RWPE1 (cell line): ENCODE measurements at regions not wholly inside any gene's neighbourhood (a gene's known extent, or its start where the extent isn't known, plus 50 kb on each side); places are given as distances from the start of the nearest gene placed in this dataset.

Experiments
- CTCF ChIA-PET: fragments of 350-600 bp; sonication (Branson Sonifier 250); formaldehyde crosslinking; extraction: SDS; loops from one replicate; lab custom pipeline; 2021; lab: Yijun Ruan, JAX
- POLR2A ChIA-PET: fragments of 400-600 bp; formaldehyde crosslinking; extraction: SDS; loops from one replicate; lab custom pipeline; 2020; ENCODE audit warnings: antibody characterized with exemption; ENCODE audit not compliant: low non-redundant PET; lab: Yijun Ruan, JAX
- DNase-seq: peaks from one replicate; pipeline ENCODE4 v3.0.0; 2012; ENCODE audit warnings: low spot score
- H3K27ac ChIP-seq: fragments of 450-650 bp; 2 replicates; pipeline ENCODE4 v1.5.1; 2017
- TF ChIP-seq, protein P1 (sequence below): fragments of 450-650 bp; conservative IDR thresholded peaks from 2 replicates; pipeline ENCODE4 v1.5.1; 2017; ENCODE audit warnings: low read depth, mild to moderate bottlenecking

DNA sequence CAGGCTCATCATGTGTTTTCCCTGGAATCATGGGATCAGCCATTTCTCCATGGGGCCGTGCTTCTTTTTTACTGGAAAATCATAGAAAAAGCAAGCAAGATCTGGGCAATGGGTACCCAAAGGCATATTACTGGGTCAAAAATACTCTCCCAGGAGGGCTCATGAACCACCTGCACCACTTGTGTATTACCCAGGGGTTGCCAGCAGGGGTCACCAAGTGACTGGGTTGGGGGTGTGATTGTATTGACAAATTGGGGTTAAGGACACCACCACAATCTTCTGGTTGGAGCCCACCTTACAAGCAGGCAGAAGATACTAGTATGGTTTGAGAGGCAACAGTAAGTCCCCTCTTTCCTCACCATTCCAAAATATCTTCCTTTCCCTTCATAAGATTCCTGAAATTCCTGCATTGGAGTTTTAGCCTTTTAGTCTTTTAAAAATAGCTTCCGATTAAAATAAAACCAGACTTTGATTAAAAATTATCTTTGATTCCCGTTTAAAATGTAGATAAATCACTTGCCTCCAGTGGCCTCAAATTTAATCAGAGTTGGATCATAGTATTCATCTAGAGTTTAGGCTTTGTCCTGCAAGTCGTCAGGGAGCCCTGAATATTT, 603.3 kb downstream of the KIF4B start:
- ChIA-PET CTCF (interaction anchor here (0.6 kb wide), 1 partner anchor 396 kb away, joined by 3 read pairs; no protein-coding TSS in a partner anchor), POLR2A (no interaction called here)
- no peak overlapping the region for H3K27ac ChIP-seq
- TF ChIP-seq, protein P1, sequence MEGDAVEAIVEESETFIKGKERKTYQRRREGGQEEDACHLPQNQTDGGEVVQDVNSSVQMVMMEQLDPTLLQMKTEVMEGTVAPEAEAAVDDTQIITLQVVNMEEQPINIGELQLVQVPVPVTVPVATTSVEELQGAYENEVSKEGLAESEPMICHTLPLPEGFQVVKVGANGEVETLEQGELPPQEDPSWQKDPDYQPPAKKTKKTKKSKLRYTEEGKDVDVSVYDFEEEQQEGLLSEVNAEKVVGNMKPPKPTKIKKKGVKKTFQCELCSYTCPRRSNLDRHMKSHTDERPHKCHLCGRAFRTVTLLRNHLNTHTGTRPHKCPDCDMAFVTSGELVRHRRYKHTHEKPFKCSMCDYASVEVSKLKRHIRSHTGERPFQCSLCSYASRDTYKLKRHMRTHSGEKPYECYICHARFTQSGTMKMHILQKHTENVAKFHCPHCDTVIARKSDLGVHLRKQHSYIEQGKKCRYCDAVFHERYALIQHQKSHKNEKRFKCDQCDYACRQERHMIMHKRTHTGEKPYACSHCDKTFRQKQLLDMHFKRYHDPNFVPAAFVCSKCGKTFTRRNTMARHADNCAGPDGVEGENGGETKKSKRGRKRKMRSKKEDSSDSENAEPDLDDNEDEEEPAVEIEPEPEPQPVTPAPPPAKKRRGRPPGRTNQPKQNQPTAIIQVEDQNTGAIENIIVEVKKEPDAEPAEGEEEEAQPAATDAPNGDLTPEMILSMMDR, result 0 out of 2 replicates have a peak, but pooled peaks have one; percentile 28
- peak; percentile 66 for DNase-seq

GRCh38 chr5:155619688-155620087, 606.1 kb downstream of the KIF4B start:
- H3K27ac ChIP-seq, result no peak overlapping the region
- ChIA-PET CTCF (interaction anchor here (0.7 kb wide), 2 partner anchors 124 to 125 kb away, joined by 3 read pairs; no protein-coding TSS in a partner anchor), POLR2A (no interaction called here)
- DNase-seq, result no peak
- TF ChIP-seq, protein P1, result no peak

DNA sequence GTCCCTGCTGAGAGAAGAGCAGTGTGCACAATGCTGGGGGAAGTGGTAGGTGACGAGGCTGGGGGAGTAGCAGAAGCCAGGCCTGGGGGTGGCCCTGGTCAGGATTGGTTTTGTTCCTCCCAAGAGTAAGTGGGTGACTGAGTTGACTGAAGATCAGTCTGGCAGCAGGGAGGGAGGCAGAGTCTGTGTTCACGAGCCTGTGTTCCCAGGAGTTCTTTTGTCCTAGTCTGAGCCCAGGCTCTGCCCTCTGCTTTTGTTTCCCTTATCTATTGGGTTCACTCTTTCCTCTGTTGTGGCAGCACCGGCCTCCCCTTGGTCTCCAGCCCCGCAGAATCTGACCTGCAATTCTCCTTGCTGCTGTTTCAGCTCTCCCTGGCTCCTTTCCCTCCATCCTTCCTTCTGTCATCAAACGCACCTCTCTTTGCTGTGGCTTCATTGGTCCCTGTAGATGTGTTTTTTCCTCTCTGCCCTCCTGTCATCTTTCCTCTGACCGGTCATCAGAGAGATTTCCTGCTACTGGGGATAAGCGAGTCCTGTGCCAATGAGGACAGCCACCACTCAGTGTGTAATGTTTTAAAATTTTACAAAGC, 607.4 kb downstream of the KIF4B start:
- DNase-seq, result no peak
- TF ChIP-seq, protein P1, result no peak
- ChIA-PET CTCF (no interaction called here), POLR2A (no interaction called here)
- no peak overlapping the region for H3K27ac ChIP-seq

DNA sequence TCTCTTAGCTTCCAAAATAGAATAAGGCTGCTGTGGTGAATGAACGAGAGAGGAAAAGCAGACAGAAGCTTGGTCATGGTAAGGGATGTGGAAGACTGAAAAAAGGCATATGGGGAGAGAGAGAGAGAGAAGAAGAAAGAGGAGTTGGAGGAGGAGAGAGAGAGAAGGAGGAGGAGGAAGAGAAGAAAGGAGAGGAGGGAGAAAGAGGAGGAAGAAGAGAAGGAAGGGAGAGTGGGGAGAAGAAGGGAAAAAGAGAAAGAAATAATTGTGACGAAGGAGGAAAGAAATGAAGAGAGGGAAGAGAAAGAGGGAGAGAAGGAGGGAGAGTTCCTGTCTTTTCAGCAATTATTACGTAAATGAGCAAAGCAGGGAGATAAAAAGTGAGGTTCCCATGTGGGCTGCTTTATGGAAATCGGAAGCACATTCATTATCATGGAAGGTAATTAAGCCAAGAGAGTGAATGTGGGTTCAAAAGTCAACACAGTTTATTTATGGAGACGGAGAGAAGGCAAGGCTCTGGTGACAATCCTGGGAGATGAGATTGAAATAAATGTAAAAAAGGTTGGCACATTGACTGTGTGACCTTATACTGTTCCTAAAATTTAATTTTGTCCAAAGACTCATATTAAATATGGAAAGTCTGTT, 611.2 kb downstream of the KIF4B start:
- ChIA-PET CTCF (interaction anchor here (0.6 kb wide), 1 partner anchor 633 kb away, joined by 3 read pairs; no protein-coding TSS in a partner anchor), POLR2A (no interaction called here)
- no peak overlapping the region for H3K27ac ChIP-seq
- DNase-seq, result no peak
- TF ChIP-seq, protein P1, result no peak

- CTCF ChIA-PET, result no interaction called here
- no peak for DNase-seq
- POLR2A ChIA-PET, result no interaction called here
- TF ChIP-seq, protein P1, result no peak
- no peak overlapping the region for H3K27ac ChIP-seq
These were observed 611.8 kb downstream of the KIF4B start for GRCh38 chr5:155625315-155625714.

- CTCF ChIA-PET, result no interaction called here
- H3K27ac ChIP-seq, result no peak overlapping the region
- no peak for DNase-seq
- TF ChIP-seq, protein P1, result no peak
- POLR2A ChIA-PET, result no interaction called here
These were observed 612.5 kb downstream of the KIF4B start for GRCh38 chr5:155625897-155626543.
